Smooth muscle cell (in vitro differentiated cells): ENCODE measurements at regions not wholly inside any gene's neighbourhood (a gene's known extent, or its start where the extent isn't known, plus 50 kb on each side); places are given as distances from the start of the nearest gene placed in this dataset. TPM values are rescaled to one million over a fixed set of nuclear protein-coding genes. Genes with fewer than 3 reads are reported as not detected.

Experiments used
- DNase-seq: peaks from one replicate; lab custom pipeline; 2025; ENCODE audit not compliant: unreplicated experiment; lab: John Stamatoyannopoulos, UW
- H2AFZ ChIP-seq: fragments of 200-600 bp; sonication (generic); 2 replicates; pipeline ENCODE4 v1.6.0; 2016; ENCODE audit warnings: antibody characterized with exemption, low read depth, mild to moderate bottlenecking
- H3F3A ChIP-seq: fragments of 200-600 bp; sonication (generic); 2 replicates; pipeline ENCODE4 v1.6.0; 2017; ENCODE audit warnings: antibody characterized with exemption, low read depth
- H3K27ac ChIP-seq: fragments of 200-600 bp; sonication (generic); 2 replicates; pipeline ENCODE4 v1.5.1; 2016; ENCODE audit warnings: low read depth, mild to moderate bottlenecking
- H3K27me3 ChIP-seq: fragments of 200-600 bp; sonication (generic); 2 replicates; pipeline ENCODE4 v1.6.1; 2016; ENCODE audit warnings: low read depth, mild to moderate bottlenecking
- H3K36me3 ChIP-seq: fragments of 200-600 bp; sonication (generic); 2 replicates; pipeline ENCODE4 v1.5.1; 2016; ENCODE audit warnings: low read depth
- H3K4me1 ChIP-seq: fragments of 200-600 bp; sonication (generic); 2 replicates; pipeline ENCODE4 v1.5.1; 2016; ENCODE audit warnings: low read depth
- H3K4me2 ChIP-seq: fragments of 200-600 bp; sonication (generic); 2 replicates; pipeline ENCODE4 v1.6.0; 2016; ENCODE audit warnings: mild to moderate bottlenecking
- H3K4me3 ChIP-seq: fragments of 200-600 bp; sonication (generic); 2 replicates; pipeline ENCODE4 v1.5.1; 2016; ENCODE audit warnings: mild to moderate bottlenecking
- H3K79me2 ChIP-seq: fragments of 200-600 bp; sonication (generic); 2 replicates; pipeline ENCODE4 v1.6.0; 2016; ENCODE audit warnings: low read depth, mild to moderate bottlenecking
- H3K9ac ChIP-seq: fragments of 200-600 bp; sonication (generic); 2 replicates; pipeline ENCODE4 v1.6.0; 2016; ENCODE audit warnings: low read depth
- H3K9me3 ChIP-seq: fragments of 200-600 bp; sonication (generic); replicated peaks from 2 replicates; pipeline ENCODE4 v1.5.1; 2016; ENCODE audit warnings: low read depth
- H4K20me1 ChIP-seq: fragments of 200-600 bp; sonication (generic); 2 replicates; pipeline ENCODE4 v1.6.0; 2016; ENCODE audit warnings: low read depth
- WGBS: methylation state at CpG from one replicate; pipeline ENCODE4 v1.1.7; 2016; ENCODE audit warnings: low lambda C conversion rate; 5-methylcytosine and 5-hydroxymethylcytosine counted together
- small RNA-seq: library from RNA; depleted of rRNA; stranded (forward); fragments of <200 nt; gene quantifications from one replicate; pipeline ENCODE3, GENCODE V24; 2014
- TF ChIP-seq, protein P1 (sequence below): fragments of 200-600 bp; sonication (generic); IDR thresholded peaks from 2 replicates; pipeline ENCODE4 v1.5.1; 2017; ENCODE audit warnings: borderline replicate concordance, mild to moderate bottlenecking, antibody characterized with exemption; ENCODE audit not compliant: insufficient read depth, poor library complexity, severe bottlenecking

DNA sequence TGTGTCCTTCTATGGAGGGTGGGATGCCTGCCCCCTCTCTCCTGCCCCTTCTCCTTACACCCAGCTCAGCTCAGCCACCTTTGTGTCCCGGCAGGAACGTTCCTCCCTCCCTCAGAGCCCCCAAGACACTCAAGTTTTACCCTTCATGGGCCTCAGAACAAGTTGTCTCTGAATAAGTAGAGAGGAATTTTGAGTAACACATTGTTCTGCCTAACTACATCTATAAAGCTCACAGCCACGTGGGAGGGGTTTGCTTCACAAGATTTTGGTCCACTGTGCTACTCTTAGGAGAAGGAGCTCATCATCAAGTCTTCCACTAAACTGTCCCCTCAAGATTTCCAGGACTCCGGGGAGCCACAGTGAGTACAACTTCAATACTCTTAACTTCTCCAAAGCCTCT lies 51.6 kb upstream of the ZNF32 start:
- no peaks in the 10 kb centered on the region for H3K9me3 ChIP-seq
- H3K27ac ChIP-seq, result no peak overlapping the region
- H3K4me1 ChIP-seq, result peaks cover 4% of the 10 kb centered on the region
- no peak overlapping the region for H3K9ac ChIP-seq
- no peak for DNase-seq
- TF ChIP-seq, protein P1, sequence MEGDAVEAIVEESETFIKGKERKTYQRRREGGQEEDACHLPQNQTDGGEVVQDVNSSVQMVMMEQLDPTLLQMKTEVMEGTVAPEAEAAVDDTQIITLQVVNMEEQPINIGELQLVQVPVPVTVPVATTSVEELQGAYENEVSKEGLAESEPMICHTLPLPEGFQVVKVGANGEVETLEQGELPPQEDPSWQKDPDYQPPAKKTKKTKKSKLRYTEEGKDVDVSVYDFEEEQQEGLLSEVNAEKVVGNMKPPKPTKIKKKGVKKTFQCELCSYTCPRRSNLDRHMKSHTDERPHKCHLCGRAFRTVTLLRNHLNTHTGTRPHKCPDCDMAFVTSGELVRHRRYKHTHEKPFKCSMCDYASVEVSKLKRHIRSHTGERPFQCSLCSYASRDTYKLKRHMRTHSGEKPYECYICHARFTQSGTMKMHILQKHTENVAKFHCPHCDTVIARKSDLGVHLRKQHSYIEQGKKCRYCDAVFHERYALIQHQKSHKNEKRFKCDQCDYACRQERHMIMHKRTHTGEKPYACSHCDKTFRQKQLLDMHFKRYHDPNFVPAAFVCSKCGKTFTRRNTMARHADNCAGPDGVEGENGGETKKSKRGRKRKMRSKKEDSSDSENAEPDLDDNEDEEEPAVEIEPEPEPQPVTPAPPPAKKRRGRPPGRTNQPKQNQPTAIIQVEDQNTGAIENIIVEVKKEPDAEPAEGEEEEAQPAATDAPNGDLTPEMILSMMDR, result no peak
- H3K4me2 ChIP-seq, result peak overlapping the region; percentile 40
- H3K4me3 ChIP-seq, result no peak overlapping the region
- H3K36me3 ChIP-seq, result no peaks in the 10 kb centered on the region
- H3K27me3 ChIP-seq, result peaks cover 11% of the 10 kb centered on the region
- no peak overlapping the region for H2AFZ ChIP-seq
- 46% methylated on average over 4 of the region's 4 CpGs for WGBS
- H3F3A ChIP-seq, result no peaks in the 10 kb centered on the region
- no peaks in the 10 kb centered on the region for H3K79me2 ChIP-seq
- H4K20me1 ChIP-seq, result no peaks in the 10 kb centered on the region

DNA sequence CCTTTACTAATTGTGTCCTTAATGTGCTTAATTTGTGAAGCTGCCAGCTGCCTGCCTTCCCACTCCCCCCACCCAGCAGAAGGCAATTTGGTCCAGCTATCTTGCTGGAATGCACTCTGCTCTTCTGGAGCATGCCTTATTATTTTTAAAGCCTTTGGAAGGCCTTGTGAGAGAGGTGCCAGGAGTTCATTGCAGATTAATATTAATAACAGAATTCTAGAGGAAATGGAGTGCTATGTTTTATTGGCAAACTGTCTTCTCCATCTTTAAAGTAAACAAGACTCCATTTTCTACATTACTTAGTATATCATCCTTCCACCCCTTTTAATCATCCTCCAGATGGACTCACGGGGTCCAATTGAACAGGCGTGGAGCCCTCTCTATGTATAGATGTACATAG lies 50.8 kb upstream of the ZNF32 start:
- TF ChIP-seq, protein P1, result no peak
- no peaks in the 10 kb centered on the region for H3F3A ChIP-seq

More for the DNA sequence above, 50.8 kb upstream of the ZNF32 start:
- Histone ChIP-seq H3K4me1 (peaks cover 4% of the 10 kb centered on the region), H2AFZ (no peak overlapping the region), H3K4me3 (no peak overlapping the region), H3K36me3 (no peaks in the 10 kb centered on the region), H3K27ac (no peak overlapping the region), H3K79me2 (no peaks in the 10 kb centered on the region), H3K4me2 (no peak overlapping the region), H3K9me3 (no peaks in the 10 kb centered on the region), H4K20me1 (no peaks in the 10 kb centered on the region), H3K9ac (no peak overlapping the region), H3K27me3 (peaks cover 19% of the 10 kb centered on the region)
- no peak for DNase-seq
- WGBS, result 97% methylated on average over 2 of the region's 2 CpGs

Small RNA genes lying in the stretch of these regions (small RNA-seq; reads per million reads assigned to genes)
- gene UQCRHP3, result not detected
